ENCODE measurements at regions not wholly inside any gene's neighbourhood (a gene's known extent, or its start where the extent isn't known, plus 50 kb on each side); places are given as distances from the start of the nearest gene placed in this dataset.

DNA sequence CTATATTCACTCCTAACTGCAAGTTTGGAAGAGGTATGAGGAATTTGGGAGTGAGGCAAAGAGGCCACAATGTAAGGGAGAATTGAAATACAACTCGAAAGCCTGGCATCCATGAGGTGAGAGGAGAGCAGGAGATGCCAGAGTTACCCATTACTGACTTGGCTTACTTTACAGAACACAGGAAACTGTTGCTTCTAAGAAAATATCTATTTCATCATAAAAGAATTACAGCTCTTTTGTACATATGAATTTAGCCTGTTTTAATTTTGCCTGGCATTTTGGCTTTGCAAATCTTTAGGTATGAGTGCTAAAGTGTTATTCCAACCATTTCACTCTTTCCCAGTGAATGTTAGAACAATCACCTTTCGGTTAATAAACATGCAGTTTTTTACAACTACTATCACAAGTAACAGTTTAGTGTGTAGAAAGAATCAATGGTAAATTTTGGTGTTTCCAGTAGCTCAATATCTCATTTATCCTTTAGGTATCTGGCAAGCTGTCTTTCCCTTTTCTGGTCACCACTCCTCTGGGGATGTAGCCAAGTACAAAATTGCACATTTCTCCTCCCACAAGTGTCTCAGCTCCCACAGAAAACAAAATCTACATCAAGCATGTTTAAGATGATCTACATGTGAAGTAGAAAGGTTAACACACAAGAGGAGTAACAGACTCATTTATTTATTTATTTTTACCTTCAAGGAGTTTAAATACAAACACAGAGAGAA, 196.6 kb upstream of the DCN start:
- peaks cover 15% of the 10 kb centered on the region for H3K4me1 Mint-ChIP-seq (ENCODE audit: low read depth)
- no peaks in the 10 kb centered on the region for H3K9me3 Mint-ChIP-seq
- DNase-seq: no peak
- H3K36me3 Mint-ChIP-seq (ENCODE audit: low read depth): no peaks in the 10 kb centered on the region
- TF ChIP-seq, protein P1, sequence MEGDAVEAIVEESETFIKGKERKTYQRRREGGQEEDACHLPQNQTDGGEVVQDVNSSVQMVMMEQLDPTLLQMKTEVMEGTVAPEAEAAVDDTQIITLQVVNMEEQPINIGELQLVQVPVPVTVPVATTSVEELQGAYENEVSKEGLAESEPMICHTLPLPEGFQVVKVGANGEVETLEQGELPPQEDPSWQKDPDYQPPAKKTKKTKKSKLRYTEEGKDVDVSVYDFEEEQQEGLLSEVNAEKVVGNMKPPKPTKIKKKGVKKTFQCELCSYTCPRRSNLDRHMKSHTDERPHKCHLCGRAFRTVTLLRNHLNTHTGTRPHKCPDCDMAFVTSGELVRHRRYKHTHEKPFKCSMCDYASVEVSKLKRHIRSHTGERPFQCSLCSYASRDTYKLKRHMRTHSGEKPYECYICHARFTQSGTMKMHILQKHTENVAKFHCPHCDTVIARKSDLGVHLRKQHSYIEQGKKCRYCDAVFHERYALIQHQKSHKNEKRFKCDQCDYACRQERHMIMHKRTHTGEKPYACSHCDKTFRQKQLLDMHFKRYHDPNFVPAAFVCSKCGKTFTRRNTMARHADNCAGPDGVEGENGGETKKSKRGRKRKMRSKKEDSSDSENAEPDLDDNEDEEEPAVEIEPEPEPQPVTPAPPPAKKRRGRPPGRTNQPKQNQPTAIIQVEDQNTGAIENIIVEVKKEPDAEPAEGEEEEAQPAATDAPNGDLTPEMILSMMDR (IDR thresholded peaks at IDR 0.05): no peak
- H3K27ac Mint-ChIP-seq: no peak overlapping the region
- no peak overlapping the region for H3K4me3 Mint-ChIP-seq
- peaks cover 2% of the 10 kb centered on the region; the same call in 1 of the 2 replicates for H3K27me3 Mint-ChIP-seq (ENCODE audit: insufficient read depth)

DNA sequence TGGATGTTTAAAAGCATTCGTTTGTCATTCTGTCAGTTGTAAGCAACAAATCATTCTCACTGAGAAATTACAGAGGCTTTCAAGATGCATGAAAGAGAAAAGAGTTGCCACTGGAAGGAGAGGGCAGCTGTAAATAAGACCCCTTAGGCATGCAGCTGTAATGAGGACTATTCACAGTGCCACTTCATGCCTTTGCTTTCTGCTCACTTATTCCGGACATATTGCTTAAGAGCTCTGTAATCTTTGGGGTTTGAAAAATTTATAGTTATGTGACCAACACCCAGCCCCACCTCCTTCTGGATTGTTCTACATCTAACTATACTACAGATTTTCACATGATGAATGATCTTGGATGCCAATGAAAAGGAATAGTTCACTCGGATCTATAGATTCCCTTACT, 194.8 kb upstream of the DCN start:
- H3K4me1 Mint-ChIP-seq (ENCODE audit: low read depth): peaks cover 15% of the 10 kb centered on the region

DNA sequence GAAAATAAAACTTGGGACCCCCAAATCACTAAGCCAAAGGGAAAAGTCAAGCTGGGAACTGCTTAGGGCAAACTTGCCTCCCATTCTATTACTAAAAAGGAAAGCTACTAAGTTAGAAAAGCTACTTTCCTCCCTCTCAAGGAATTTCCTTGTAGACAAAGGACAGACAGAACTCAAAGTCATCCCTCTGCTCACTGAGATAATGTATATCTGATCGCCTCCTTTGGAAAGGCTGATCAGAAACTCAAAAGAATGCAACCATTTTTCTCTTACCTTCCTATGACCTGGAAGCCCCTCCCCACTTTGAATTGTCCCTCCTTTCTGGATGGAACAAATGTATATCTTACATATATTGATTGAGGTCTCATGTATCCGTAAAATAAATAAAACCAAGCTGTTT, 190.5 kb upstream of the DCN start:
- no peaks in the 10 kb centered on the region for H3K4me1 Mint-ChIP-seq (ENCODE audit: low read depth)
- peaks cover 7% of the 10 kb centered on the region; the same call in 1 of the 2 replicates for H3K27me3 Mint-ChIP-seq (ENCODE audit: insufficient read depth)
- TF ChIP-seq, protein P1 (IDR thresholded peaks at IDR 0.05): no peak
- H3K9me3 Mint-ChIP-seq: no peaks in the 10 kb centered on the region
- H3K27ac Mint-ChIP-seq: no peak overlapping the region
- no peak overlapping the region for H3K4me3 Mint-ChIP-seq
- H3K36me3 Mint-ChIP-seq (ENCODE audit: low read depth): no peaks in the 10 kb centered on the region
- DNase-seq: no peak

More for the DNA sequence above, 194.8 kb upstream of the DCN start:
- Mint-ChIP-seq H3K36me3 (ENCODE audit: low read depth) (no peaks in the 10 kb centered on the region), H3K9me3 (no peaks in the 10 kb centered on the region), H3K27ac (no peak overlapping the region), H3K4me3 (no peak overlapping the region), H3K27me3 (ENCODE audit: insufficient read depth) (peaks cover 2% of the 10 kb centered on the region; the same call in 1 of the 2 replicates)
- TF ChIP-seq, protein P1 (IDR thresholded peaks at IDR 0.05): no peak
- DNase-seq: no peak

DNA sequence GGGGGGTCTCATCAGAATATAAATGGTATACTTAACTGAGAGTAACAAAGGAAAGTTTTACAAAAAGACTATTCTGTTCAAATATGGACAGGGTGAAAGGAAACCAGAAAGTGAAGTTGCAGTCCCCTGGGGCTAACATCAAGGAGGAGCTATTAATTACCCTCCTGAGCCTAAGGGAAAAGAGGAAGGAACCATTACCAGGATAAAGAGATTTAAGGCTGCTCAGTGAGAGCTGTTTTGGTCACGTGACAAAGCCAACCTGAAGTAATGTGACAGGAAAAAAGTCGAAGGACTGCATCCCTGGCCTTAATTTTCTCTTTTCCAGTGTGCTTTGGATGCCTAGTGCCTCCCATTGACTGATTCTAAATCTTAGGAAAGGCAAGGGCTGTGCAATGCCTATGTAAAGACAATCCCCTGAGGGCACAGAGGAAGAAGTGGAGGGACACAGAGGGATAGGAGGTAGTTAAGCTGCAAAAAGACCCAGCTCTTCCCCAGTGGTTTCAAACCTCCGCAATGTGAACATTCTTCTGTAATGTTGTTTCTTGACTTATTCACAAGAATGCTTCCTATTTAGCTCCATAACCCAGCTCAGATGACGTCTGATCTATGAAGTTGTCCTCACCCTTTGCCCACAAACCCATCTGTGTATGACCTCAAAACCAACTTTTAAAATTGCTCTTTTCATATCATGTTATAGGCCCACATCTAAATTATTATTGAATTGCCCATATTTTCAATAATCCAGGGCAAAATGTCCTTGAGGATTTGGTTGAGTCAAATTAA, 187.7 kb upstream of the DCN start:
- Mint-ChIP-seq H3K36me3 (ENCODE audit: low read depth) (no peaks in the 10 kb centered on the region), H3K4me3 (no peak overlapping the region), H3K27ac (no peak overlapping the region), H3K9me3 (no peaks in the 10 kb centered on the region), H3K27me3 (ENCODE audit: insufficient read depth) (peaks cover 9% of the 10 kb centered on the region), H3K4me1 (ENCODE audit: low read depth) (no peaks in the 10 kb centered on the region)
- no peak for DNase-seq
- TF ChIP-seq, protein P1 (IDR thresholded peaks at IDR 0.05): no peak

DNA sequence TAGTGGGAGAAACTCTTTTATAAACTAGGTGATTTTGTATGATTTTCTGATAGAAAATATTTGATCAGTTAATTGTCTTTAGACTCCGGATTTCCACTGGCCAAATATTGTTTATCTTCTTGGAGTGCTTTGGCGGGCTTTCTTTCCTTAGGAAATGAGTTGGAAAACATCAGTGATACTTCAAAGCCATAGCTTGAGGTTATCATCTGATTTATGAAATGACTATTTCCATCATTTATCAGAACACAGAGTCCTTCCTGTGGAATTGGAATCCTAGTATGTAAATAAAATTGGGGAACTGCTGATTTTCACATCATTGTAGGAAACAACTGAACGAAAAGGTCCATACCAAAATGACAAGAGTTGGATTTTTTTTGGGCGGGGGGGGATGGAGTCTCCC, 186.0 kb upstream of the DCN start:
- Mint-ChIP-seq H3K4me1 (ENCODE audit: low read depth) (peaks cover 7% of the 10 kb centered on the region), H3K36me3 (ENCODE audit: low read depth) (no peaks in the 10 kb centered on the region), H3K9me3 (no peaks in the 10 kb centered on the region), H3K27me3 (ENCODE audit: insufficient read depth) (peaks cover 7% of the 10 kb centered on the region), H3K4me3 (no peak overlapping the region), H3K27ac (no peak overlapping the region)
- TF ChIP-seq, protein P1 (IDR thresholded peaks at IDR 0.05): no peak
- no peak for DNase-seq

Data from HFFc6 (cell line).